ENCODE measurements at regions not wholly inside any gene's neighbourhood (a gene's known extent, or its start where the extent isn't known, plus 50 kb on each side); places are given as distances from the start of the nearest gene placed in this dataset.

GRCh38 chr5:144815131-144815530, 644.5 kb downstream of the KCTD16 start:
- TF ChIP-seq CTCF (IDR thresholded peaks at IDR 0.05; ENCODE audit: borderline replicate concordance, extremely low read depth, low read length, poor library complexity, severe bottlenecking) (no peak), EZH2 (IDR thresholded peaks at IDR 0.05; ENCODE audit: borderline replicate concordance, low read depth, low read length, severe bottlenecking) (no peak)
